ENCODE measurements at regions not wholly inside any gene's neighbourhood (a gene's known extent, or its start where the extent isn't known, plus 50 kb on each side); places are given as distances from the start of the nearest gene placed in this dataset.
"Not testable (repeated sequence)": the region's sequence is repeated elsewhere in the genome, so short reads cannot be mapped to it uniquely, and the experiment has no call there.

GRCh38 chr2:234388591-234388990, 108.3 kb downstream of the ARL4C start:
- H3K36me3 ChIP-seq: no peaks in the 10 kb centered on the region
- intact Hi-C loops (cut with DNase I): no loop called here
- FAIRE-seq: no peak

GRCh38 chr2:234386971-234387370, 109.9 kb downstream of the ARL4C start:
- no peak for DNase-seq
- no peaks in the 10 kb centered on the region for H3K4me1 ChIP-seq

More at GRCh38 chr2:234388591-234388990, 108.3 kb downstream of the ARL4C start:
- no peak for ATAC-seq
- Histone ChIP-seq H3K4me3 (no peak overlapping the region), H3K4me1 (no peaks in the 10 kb centered on the region), H3K9me3 (no peaks in the 10 kb centered on the region), H3K27ac (no peak overlapping the region), H3K27me3 (no peaks in the 10 kb centered on the region)
- TF ChIP-seq, protein P1, sequence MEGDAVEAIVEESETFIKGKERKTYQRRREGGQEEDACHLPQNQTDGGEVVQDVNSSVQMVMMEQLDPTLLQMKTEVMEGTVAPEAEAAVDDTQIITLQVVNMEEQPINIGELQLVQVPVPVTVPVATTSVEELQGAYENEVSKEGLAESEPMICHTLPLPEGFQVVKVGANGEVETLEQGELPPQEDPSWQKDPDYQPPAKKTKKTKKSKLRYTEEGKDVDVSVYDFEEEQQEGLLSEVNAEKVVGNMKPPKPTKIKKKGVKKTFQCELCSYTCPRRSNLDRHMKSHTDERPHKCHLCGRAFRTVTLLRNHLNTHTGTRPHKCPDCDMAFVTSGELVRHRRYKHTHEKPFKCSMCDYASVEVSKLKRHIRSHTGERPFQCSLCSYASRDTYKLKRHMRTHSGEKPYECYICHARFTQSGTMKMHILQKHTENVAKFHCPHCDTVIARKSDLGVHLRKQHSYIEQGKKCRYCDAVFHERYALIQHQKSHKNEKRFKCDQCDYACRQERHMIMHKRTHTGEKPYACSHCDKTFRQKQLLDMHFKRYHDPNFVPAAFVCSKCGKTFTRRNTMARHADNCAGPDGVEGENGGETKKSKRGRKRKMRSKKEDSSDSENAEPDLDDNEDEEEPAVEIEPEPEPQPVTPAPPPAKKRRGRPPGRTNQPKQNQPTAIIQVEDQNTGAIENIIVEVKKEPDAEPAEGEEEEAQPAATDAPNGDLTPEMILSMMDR (IDR thresholded peaks at IDR 0.05): no peak
- WGBS, 2 donors: 80 to 85% methylated on average over 5 of the region's 5 CpGs
- DNase-seq: no peak

DNA sequence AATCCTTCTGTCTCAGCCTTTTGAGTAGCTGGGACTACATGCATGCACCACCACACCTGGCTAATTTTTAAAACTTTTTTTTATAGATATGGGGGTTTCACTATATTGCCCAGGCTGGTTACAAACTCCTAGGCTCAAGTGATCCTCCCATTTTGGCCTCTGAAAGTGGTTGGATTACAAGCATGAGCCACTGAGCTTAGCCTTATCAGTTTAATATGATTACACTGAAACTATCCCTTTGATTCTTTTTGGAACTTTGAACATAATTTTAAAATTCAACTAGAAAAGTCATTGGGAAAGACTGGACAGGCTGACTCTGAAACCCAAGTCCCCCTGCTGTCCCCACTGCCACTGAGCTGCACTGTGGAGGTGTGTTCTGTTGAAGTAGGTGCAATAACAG, 114.8 kb downstream of the ARL4C start:
- Histone ChIP-seq H3K4me1 (no peaks in the 10 kb centered on the region), H3K4me3 (no peak overlapping the region), H3K36me3 (no peaks in the 10 kb centered on the region), H3K27ac (no peak overlapping the region), H3K27me3 (no peaks in the 10 kb centered on the region), H3K9me3 (no peaks in the 10 kb centered on the region)
- no peak for FAIRE-seq
- ATAC-seq: no peak
- intact Hi-C loops (cut with DNase I): no loop called here
- DNase-seq: no peak
- TF ChIP-seq, protein P1 (IDR thresholded peaks at IDR 0.05): no peak

More at GRCh38 chr2:234386971-234387370, 109.9 kb downstream of the ARL4C start:
- H3K9me3 ChIP-seq: no peaks in the 10 kb centered on the region
- FAIRE-seq (no peak), ATAC-seq (no peak)
- 78 to 80% methylated on average over 8 of the region's 8 CpGs for WGBS, 2 donors
- H3K27ac ChIP-seq: no peak overlapping the region
- no peaks in the 10 kb centered on the region for H3K27me3 ChIP-seq
- no peaks in the 10 kb centered on the region for H3K36me3 ChIP-seq
- no peak overlapping the region for H3K4me3 ChIP-seq
- intact Hi-C loops (cut with DNase I): no loop called here
- TF ChIP-seq, protein P1 (IDR thresholded peaks at IDR 0.05): no peak

GRCh38 chr2:234378958-234379357, 117.9 kb downstream of the ARL4C start:
- H3K9me3 ChIP-seq; intact Hi-C loops (cut with DNase I); FAIRE-seq; H3K27ac ChIP-seq; ATAC-seq; H3K4me1 ChIP-seq; DNase-seq; H3K27me3 ChIP-seq; H3K4me3 ChIP-seq; H3K36me3 ChIP-seq: not testable (repeated sequence)
- WGBS, 2 donors: 90 to 97% methylated on average over 2 of the region's 2 CpGs

- Histone ChIP-seq H3K4me3 (no peak overlapping the region), H3K27ac (no peak overlapping the region), H3K9me3 (no peaks in the 10 kb centered on the region), H3K36me3 (no peaks in the 10 kb centered on the region), H3K27me3 (no peaks in the 10 kb centered on the region), H3K4me1 (no peaks in the 10 kb centered on the region)
- TF ChIP-seq, protein P1 (IDR thresholded peaks at IDR 0.05): no peak
- DNase-seq: no peak
- 80 to 89% methylated on average over 4 of the region's 4 CpGs for WGBS, 2 donors
- ATAC-seq: no peak
- FAIRE-seq: no peak
- intact Hi-C loops (cut with DNase I): no loop called here
Observed at GRCh38 chr2:234378440-234378839, 118.4 kb downstream of the ARL4C start.
